HL-60 (cell line): ENCODE measurements at regions not wholly inside any gene's neighbourhood (a gene's known extent, or its start where the extent isn't known, plus 50 kb on each side); places are given as distances from the start of the nearest gene placed in this dataset.

Experiments used
- DNase-seq, 2 experiments: peaks; one replicate each; pipeline ENCODE4 v3.0.0-alpha.2; 2010 to 2020; ENCODE audit warnings: low read depth in 1 of 2, low spot score in 1 of 2
- H3K27ac ChIP-seq: fragments of 250-450 bp; sonication (Bioruptor Pico); replicated peaks from 2 replicates; pipeline ENCODE4 v1.5.1; 2020; ENCODE audit warnings: mild to moderate bottlenecking, moderate library complexity
- H3K27me3 ChIP-seq: fragments of 250-450 bp; sonication (Bioruptor Pico); 2 replicates; pipeline ENCODE4 v1.5.1; 2021; ENCODE audit warnings: mild to moderate bottlenecking, moderate library complexity; ENCODE audit not compliant: insufficient read depth, poor library complexity, severe bottlenecking
- H3K4me3 ChIP-seq: replicated peaks from 2 replicates; pipeline ENCODE4 v1.5.1; 2011; ENCODE audit warnings: mild to moderate bottlenecking, control low read depth, low read length; ENCODE audit not compliant: insufficient read depth
- GABPA ChIP-seq: IDR thresholded peaks from 2 replicates; pipeline ENCODE4 v1.6.1; 2012; ENCODE audit warnings: low read depth
- POLR2AphosphoS5 ChIP-seq: IDR thresholded peaks from 2 replicates; pipeline ENCODE4 v1.6.1; 2012; ENCODE audit warnings: low read depth
- SPI1 ChIP-seq: IDR thresholded peaks from 2 replicates; pipeline ENCODE4 v1.6.1; 2012; ENCODE audit warnings: low read depth, mild to moderate bottlenecking, borderline replicate concordance
- TF ChIP-seq, protein P1 (sequence below): IDR thresholded peaks from one replicate; pipeline ENCODE4 v1.5.1; 2011; ENCODE audit warnings: low read length, control low read depth, inconsistent platforms; ENCODE audit not compliant: insufficient read depth
- TF ChIP-seq, protein P2 (sequence below): IDR thresholded peaks from 2 replicates; pipeline ENCODE4 v1.6.1; 2012; ENCODE audit warnings: low read depth; ENCODE audit not compliant: insufficient replicate concordance

DNA sequence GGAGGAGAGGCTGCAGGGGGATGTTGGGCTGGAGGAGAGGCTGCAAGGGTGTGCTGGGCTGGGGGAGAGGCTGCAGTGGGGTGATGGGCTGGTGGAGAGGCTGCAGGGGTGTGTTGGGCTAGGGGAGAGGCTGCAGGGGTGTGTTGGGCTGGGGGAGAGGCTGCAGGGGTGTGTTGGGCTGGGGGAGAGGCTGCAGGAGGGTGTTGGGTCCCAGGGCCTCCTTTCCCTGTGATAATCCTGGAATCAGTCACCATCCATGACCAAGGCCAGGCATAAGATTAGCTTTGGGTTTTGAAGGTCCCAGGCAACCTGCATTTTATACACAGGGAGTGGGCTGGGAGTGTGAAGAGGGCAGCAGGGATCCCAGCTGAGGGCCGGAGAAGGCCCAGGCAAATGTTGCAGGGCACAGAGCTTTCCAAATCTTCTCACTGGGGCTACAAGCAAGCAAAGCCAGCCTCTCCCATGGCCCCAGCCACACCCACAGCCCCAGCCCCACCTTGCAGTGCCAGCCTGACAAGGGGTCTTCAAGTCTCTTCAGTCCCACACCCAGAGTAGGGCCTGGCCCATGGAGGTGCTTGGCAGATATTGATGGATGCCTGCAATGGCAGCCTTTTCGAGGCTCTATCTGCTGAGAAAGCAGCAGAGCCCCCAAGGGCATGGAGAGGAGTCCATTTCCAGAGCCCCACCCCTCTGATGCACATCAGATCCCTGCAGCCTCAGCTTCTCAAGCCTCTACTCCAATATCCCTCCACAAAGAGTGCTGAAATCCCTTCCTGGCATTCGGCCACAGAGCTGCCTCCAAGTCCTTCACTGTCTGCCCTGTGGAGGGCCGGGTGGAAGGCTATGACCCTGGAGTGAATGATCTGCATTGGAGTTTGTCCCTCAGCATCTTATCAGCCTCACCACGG lies 50.3 kb upstream of the GLI2 start:
- TF ChIP-seq, protein P1, sequence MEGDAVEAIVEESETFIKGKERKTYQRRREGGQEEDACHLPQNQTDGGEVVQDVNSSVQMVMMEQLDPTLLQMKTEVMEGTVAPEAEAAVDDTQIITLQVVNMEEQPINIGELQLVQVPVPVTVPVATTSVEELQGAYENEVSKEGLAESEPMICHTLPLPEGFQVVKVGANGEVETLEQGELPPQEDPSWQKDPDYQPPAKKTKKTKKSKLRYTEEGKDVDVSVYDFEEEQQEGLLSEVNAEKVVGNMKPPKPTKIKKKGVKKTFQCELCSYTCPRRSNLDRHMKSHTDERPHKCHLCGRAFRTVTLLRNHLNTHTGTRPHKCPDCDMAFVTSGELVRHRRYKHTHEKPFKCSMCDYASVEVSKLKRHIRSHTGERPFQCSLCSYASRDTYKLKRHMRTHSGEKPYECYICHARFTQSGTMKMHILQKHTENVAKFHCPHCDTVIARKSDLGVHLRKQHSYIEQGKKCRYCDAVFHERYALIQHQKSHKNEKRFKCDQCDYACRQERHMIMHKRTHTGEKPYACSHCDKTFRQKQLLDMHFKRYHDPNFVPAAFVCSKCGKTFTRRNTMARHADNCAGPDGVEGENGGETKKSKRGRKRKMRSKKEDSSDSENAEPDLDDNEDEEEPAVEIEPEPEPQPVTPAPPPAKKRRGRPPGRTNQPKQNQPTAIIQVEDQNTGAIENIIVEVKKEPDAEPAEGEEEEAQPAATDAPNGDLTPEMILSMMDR: no peak
- TF ChIP-seq GABPA (no peak), POLR2AphosphoS5 (no peak), SPI1 (no peak)
- TF ChIP-seq, protein P2, sequence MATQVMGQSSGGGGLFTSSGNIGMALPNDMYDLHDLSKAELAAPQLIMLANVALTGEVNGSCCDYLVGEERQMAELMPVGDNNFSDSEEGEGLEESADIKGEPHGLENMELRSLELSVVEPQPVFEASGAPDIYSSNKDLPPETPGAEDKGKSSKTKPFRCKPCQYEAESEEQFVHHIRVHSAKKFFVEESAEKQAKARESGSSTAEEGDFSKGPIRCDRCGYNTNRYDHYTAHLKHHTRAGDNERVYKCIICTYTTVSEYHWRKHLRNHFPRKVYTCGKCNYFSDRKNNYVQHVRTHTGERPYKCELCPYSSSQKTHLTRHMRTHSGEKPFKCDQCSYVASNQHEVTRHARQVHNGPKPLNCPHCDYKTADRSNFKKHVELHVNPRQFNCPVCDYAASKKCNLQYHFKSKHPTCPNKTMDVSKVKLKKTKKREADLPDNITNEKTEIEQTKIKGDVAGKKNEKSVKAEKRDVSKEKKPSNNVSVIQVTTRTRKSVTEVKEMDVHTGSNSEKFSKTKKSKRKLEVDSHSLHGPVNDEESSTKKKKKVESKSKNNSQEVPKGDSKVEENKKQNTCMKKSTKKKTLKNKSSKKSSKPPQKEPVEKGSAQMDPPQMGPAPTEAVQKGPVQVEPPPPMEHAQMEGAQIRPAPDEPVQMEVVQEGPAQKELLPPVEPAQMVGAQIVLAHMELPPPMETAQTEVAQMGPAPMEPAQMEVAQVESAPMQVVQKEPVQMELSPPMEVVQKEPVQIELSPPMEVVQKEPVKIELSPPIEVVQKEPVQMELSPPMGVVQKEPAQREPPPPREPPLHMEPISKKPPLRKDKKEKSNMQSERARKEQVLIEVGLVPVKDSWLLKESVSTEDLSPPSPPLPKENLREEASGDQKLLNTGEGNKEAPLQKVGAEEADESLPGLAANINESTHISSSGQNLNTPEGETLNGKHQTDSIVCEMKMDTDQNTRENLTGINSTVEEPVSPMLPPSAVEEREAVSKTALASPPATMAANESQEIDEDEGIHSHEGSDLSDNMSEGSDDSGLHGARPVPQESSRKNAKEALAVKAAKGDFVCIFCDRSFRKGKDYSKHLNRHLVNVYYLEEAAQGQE: no peak
- Histone ChIP-seq H3K4me3 (no peak overlapping the region), H3K27ac (no peak overlapping the region), H3K27me3 (no peaks in the 10 kb centered on the region)
- no peak for DNase-seq
